ENCODE measurements at regions not wholly inside any gene's neighbourhood (a gene's known extent, or its start where the extent isn't known, plus 50 kb on each side); places are given as distances from the start of the nearest gene placed in this dataset.
"Not testable (repeated sequence)": the region's sequence is repeated elsewhere in the genome, so short reads cannot be mapped to it uniquely, and the experiment has no call there.

DNA sequence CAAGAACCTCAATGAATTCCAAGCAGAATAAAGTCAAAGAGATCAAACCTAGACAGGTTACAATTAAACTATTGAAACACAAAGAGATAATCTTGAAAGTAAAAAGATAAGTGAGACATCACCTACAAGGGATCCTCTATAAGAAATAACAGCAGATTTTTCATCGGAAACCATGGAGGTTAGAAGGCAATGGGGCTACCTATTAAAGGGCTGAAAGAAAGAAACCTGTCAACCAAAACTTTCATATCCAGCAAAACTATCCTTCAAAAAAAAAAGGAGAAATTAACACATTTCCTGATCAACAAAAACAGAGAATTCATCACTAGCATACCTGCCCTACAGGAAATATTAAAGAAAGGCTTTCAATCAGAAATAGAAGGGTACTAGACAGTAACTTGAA is 244.9 kb downstream of the ARHGAP12 start:
- H3K36me3 ChIP-seq (ENCODE audit: control insufficient read depth, insufficient read depth, low read length): no peaks in the 10 kb centered on the region
- peaks cover 23% of the 10 kb centered on the region for H3K9me3 ChIP-seq (ENCODE audit: control insufficient read depth, low read length)
- H3K4me1 ChIP-seq (ENCODE audit: control insufficient read depth, insufficient read depth, low read length, poor library complexity, severe bottlenecking): no peaks in the 10 kb centered on the region
- H3K4me3 ChIP-seq (ENCODE audit: extremely low read depth, insufficient read depth, low read length, poor library complexity, severe bottlenecking): no peak overlapping the region
- WGBS, 2 experiments (ENCODE audit: insufficient coverage in 2 of 2): no CpG with 5 or more reads among the region's 1 CpG
- no peak overlapping the region for H3K27ac ChIP-seq (ENCODE audit: low read depth, low read length, severe bottlenecking)

DNA sequence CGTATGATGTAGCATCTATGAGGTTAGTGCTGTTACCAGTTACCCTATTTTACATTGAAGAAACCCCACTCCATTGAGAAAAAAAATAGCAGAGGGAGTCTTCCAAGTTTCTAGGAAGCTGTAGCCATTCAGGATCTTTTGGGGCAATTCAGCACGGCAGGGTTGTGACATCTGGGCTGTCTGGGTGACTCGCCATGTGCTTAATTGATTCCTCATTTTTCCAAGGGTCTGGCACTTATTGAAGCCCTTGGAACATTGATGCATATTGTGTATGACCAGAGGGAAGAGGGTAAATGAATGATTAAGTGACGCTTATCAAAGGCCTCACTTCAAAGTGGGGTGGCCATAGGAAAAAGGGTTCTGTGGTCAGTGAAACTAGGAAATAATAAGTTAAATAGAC is 248.7 kb downstream of the ARHGAP12 start:
- H3K4me1 ChIP-seq (ENCODE audit: control insufficient read depth, insufficient read depth, low read length, poor library complexity, severe bottlenecking): peaks cover 4% of the 10 kb centered on the region
- H3K9me3 ChIP-seq (ENCODE audit: control insufficient read depth, low read length): peaks cover 30% of the 10 kb centered on the region
- H3K27ac ChIP-seq (ENCODE audit: low read depth, low read length, severe bottlenecking): no peak overlapping the region
- no peaks in the 10 kb centered on the region for H3K36me3 ChIP-seq (ENCODE audit: control insufficient read depth, insufficient read depth, low read length)
- H3K4me3 ChIP-seq (ENCODE audit: extremely low read depth, insufficient read depth, low read length, poor library complexity, severe bottlenecking): no peak overlapping the region
- WGBS, 2 experiments (ENCODE audit: insufficient coverage in 2 of 2): 93 to 96% methylated on average over 2 to 4 of the region's 4 CpGs

DNA sequence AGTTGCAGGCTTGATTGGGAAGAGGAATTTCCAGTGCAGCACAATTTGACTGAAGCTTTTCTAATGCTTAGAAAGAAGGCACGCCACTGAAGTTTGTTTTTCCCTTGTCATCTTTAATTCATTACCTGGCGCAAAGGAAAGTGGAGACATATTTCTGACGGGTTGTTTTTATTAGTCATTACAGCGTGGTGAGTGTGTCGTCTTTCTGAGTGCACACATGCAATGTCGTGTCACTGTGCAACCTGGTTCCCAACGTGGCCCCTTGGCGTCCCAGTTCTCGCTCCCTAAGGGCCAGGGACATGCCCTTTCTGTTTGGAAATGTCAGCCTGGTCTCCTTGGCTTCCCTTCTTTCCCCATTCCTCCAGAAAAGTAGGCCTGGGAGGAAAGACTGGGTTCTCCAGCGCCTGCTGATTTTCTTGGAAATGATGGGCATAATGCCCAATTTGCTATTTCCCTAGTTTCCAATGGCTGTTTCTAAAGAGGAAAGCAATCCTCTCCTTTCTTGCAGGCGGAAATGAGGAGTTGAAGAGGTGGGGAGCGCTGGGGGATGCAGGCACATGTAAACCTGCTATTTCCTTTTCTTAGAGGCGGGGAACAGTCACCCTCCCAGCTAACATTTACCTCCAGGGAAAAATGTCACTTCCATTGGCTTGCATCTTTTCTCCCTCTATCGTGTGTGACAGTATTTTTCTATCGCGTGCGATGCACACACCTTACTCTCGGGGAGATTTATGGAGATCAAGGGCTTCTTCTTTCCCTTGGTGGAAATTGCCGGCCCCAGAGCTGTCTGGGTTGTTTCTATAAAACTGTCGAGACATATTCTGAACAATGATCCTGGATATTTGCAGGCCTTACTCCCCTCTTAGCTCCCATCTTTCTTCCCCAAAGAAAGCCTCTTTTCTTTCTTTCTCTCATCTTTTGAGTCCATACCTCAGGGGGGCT is 249.8 kb downstream of the ARHGAP12 start:
- Histone ChIP-seq H3K4me1 (ENCODE audit: control insufficient read depth, insufficient read depth, low read length, poor library complexity, severe bottlenecking) (peaks cover 4% of the 10 kb centered on the region), H3K27ac (ENCODE audit: low read depth, low read length, severe bottlenecking) (no peak overlapping the region), H3K36me3 (ENCODE audit: control insufficient read depth, insufficient read depth, low read length) (no peaks in the 10 kb centered on the region), H3K4me3 (ENCODE audit: extremely low read depth, insufficient read depth, low read length, poor library complexity, severe bottlenecking) (no peak overlapping the region), H3K9me3 (ENCODE audit: control insufficient read depth, low read length) (peaks cover 27% of the 10 kb centered on the region)
- 95 to 97% methylated on average over 10 to 16 of the region's 20 CpGs for WGBS, 2 experiments (ENCODE audit: insufficient coverage in 2 of 2)

GRCh38 chr10:31678139-31678536 is 250.5 kb downstream of the ARHGAP12 start:
- no peak overlapping the region for H3K4me3 ChIP-seq (ENCODE audit: extremely low read depth, insufficient read depth, low read length, poor library complexity, severe bottlenecking)
- H3K4me1 ChIP-seq (ENCODE audit: control insufficient read depth, insufficient read depth, low read length, poor library complexity, severe bottlenecking): peaks cover 4% of the 10 kb centered on the region
- H3K9me3 ChIP-seq (ENCODE audit: control insufficient read depth, low read length): peaks cover 20% of the 10 kb centered on the region
- 73 to 78% methylated on average over 9 to 10 of the region's 12 CpGs for WGBS, 2 experiments (ENCODE audit: insufficient coverage in 2 of 2)
- no peaks in the 10 kb centered on the region for H3K36me3 ChIP-seq (ENCODE audit: control insufficient read depth, insufficient read depth, low read length)
- H3K27ac ChIP-seq (ENCODE audit: low read depth, low read length, severe bottlenecking): peak overlapping the region; percentile 80

DNA sequence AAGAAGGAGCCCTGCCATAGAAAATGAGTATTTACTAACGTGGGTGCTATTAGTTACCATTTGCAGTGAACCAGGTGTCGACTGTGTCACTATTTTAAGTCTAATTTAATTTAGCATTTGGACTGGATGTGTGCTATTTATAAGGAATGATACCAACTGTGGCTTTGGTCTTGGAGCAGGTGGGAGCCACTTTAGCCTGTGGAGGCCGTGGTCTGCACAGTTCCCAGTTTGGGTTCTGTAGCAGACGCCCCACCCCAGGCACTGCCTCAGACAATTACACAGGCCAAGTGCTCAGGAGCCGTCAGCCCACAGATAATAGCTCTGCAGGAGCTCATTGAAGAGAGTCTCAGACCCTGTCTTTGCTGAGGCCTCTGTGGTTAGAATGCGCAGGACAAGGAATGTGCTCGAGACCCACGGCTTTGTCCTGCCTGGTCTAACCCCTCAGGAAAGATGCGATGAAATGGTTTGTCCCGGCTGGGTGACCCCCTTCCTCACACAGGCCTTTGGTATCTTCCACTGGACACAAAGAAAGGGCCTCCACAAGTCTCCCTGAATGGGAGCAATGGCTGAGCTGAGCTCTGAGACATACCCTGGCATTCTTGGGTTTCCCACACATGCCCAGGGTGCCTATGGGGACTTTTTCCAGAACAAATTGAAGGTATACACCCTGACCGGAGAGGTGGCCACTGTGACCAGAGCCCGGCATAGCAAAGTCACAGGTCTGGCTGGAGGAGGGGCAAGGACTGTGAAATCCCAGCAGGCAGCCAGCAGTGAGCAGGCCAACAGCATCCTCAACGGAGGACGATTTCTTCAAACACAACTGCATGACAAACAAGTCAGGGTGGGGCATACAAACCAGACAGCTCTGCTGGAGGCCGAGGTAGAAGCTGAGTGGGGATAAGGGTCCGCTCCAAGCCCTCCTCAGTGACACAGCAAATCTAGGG is 251.2 kb downstream of the ARHGAP12 start:
- Histone ChIP-seq H3K27ac (ENCODE audit: low read depth, low read length, severe bottlenecking) (peak overlapping the region; percentile 80), H3K9me3 (ENCODE audit: control insufficient read depth, low read length) (peaks cover 18% of the 10 kb centered on the region), H3K4me3 (ENCODE audit: extremely low read depth, insufficient read depth, low read length, poor library complexity, severe bottlenecking) (no peak overlapping the region), H3K4me1 (ENCODE audit: control insufficient read depth, insufficient read depth, low read length, poor library complexity, severe bottlenecking) (peaks cover 4% of the 10 kb centered on the region), H3K36me3 (ENCODE audit: control insufficient read depth, insufficient read depth, low read length) (no peaks in the 10 kb centered on the region)
- WGBS, 2 experiments (ENCODE audit: insufficient coverage in 2 of 2): 48 to 50% methylated on average over 12 to 14 of the region's 16 CpGs

DNA sequence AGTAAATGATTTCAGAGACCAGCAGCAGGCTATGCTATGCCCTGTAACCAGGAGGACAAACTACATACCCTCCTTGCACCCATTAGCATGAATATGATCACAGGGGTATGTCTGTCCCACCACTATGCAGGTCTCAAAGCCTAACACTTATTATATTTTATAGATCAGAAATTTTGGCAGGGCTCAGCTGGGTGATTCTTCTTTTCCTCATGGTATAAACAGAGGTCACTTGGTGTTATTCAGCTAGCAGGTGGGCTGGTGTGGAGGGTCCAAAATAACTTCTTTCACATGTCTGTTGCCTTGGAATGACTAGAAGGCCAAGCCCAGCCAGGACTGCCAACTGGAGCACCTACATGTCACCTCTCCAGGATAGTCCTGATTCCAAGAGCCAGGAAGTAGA is 252.9 kb downstream of the ARHGAP12 start:
- Histone ChIP-seq H3K27ac (ENCODE audit: low read depth, low read length, severe bottlenecking) (no peak overlapping the region), H3K9me3 (ENCODE audit: control insufficient read depth, low read length) (peaks cover 11% of the 10 kb centered on the region), H3K36me3 (ENCODE audit: control insufficient read depth, insufficient read depth, low read length) (no peaks in the 10 kb centered on the region), H3K4me1 (ENCODE audit: control insufficient read depth, insufficient read depth, low read length, poor library complexity, severe bottlenecking) (peaks cover 4% of the 10 kb centered on the region), H3K4me3 (ENCODE audit: extremely low read depth, insufficient read depth, low read length, poor library complexity, severe bottlenecking) (no peak overlapping the region)

GRCh38 chr10:31669357-31669756 is 259.3 kb downstream of the ARHGAP12 start:
- H3K36me3 ChIP-seq (ENCODE audit: control insufficient read depth, insufficient read depth, low read length): no peaks in the 10 kb centered on the region
- 100% methylated on average over 1 of the region's 1 CpG; no CpG with 5 or more reads in 1 of the 2 experiments for WGBS, 2 experiments (ENCODE audit: insufficient coverage in 2 of 2)
- H3K4me1 ChIP-seq (ENCODE audit: control insufficient read depth, insufficient read depth, low read length, poor library complexity, severe bottlenecking): no peaks in the 10 kb centered on the region
- no peak overlapping the region for H3K27ac ChIP-seq (ENCODE audit: low read depth, low read length, severe bottlenecking)
- no peak overlapping the region for H3K4me3 ChIP-seq (ENCODE audit: extremely low read depth, insufficient read depth, low read length, poor library complexity, severe bottlenecking)
- peaks cover 4% of the 10 kb centered on the region for H3K9me3 ChIP-seq (ENCODE audit: control insufficient read depth, low read length)

GRCh38 chr10:31668326-31668725 is 260.3 kb downstream of the ARHGAP12 start:
- no peak overlapping the region for H3K4me3 ChIP-seq (ENCODE audit: extremely low read depth, insufficient read depth, low read length, poor library complexity, severe bottlenecking)
- no peaks in the 10 kb centered on the region for H3K4me1 ChIP-seq (ENCODE audit: control insufficient read depth, insufficient read depth, low read length, poor library complexity, severe bottlenecking)
- H3K9me3 ChIP-seq (ENCODE audit: control insufficient read depth, low read length): peaks cover 4% of the 10 kb centered on the region
- H3K36me3 ChIP-seq (ENCODE audit: control insufficient read depth, insufficient read depth, low read length): no peaks in the 10 kb centered on the region
- no peak overlapping the region for H3K27ac ChIP-seq (ENCODE audit: low read depth, low read length, severe bottlenecking)

GRCh38 chr10:31665764-31666279 is 262.8 kb downstream of the ARHGAP12 start:
- H3K36me3 ChIP-seq (ENCODE audit: control insufficient read depth, insufficient read depth, low read length); H3K4me1 ChIP-seq (ENCODE audit: control insufficient read depth, insufficient read depth, low read length, poor library complexity, severe bottlenecking); H3K27ac ChIP-seq (ENCODE audit: low read depth, low read length, severe bottlenecking); H3K9me3 ChIP-seq (ENCODE audit: control insufficient read depth, low read length); H3K4me3 ChIP-seq (ENCODE audit: extremely low read depth, insufficient read depth, low read length, poor library complexity, severe bottlenecking): not testable (repeated sequence)
- 94% methylated on average over 3 of the region's 3 CpGs for WGBS, 2 experiments (ENCODE audit: insufficient coverage in 2 of 2)

GRCh38 chr10:31664803-31665202 is 263.8 kb downstream of the ARHGAP12 start:
- no peaks in the 10 kb centered on the region for H3K9me3 ChIP-seq (ENCODE audit: control insufficient read depth, low read length)
- no peak overlapping the region for H3K27ac ChIP-seq (ENCODE audit: low read depth, low read length, severe bottlenecking)
- no peaks in the 10 kb centered on the region for H3K36me3 ChIP-seq (ENCODE audit: control insufficient read depth, insufficient read depth, low read length)
- no peaks in the 10 kb centered on the region for H3K4me1 ChIP-seq (ENCODE audit: control insufficient read depth, insufficient read depth, low read length, poor library complexity, severe bottlenecking)
- H3K4me3 ChIP-seq (ENCODE audit: extremely low read depth, insufficient read depth, low read length, poor library complexity, severe bottlenecking): no peak overlapping the region
- WGBS, 2 experiments (ENCODE audit: insufficient coverage in 2 of 2): 90 to 91% methylated on average over 5 of the region's 5 CpGs
